Left lung (tissue), 4 donors: ENCODE measurements at regions not wholly inside any gene's neighbourhood (a gene's known extent, or its start where the extent isn't known, plus 50 kb on each side); places are given as distances from the start of the nearest gene placed in this dataset.

Source experiments
- ATAC-seq: fragments of 200-7000 bp; cut with Tn5 transposase; one replicate; pipeline ENCODE4 v1.9.1; 2020; ENCODE audit warnings: moderate library complexity
- DNase-seq, 4 donors: peaks; one replicate each; pipeline ENCODE4 v3.0.0-alpha.2; 2013 to 2020
- H3K27ac ChIP-seq, 2 donors: fragments of 200-600 bp; sonication (generic) in 1 of 2; one replicate each; pipeline versions ENCODE4 v1.5.0 to v1.8.0; 2020 to 2021
- H3K27me3 ChIP-seq, 2 donors: fragments of 200-600 bp; sonication (generic) in 1 of 2; one replicate each; pipeline versions ENCODE4 v1.5.0 to v1.8.0; 2020 to 2021
- H3K36me3 ChIP-seq, 2 donors: fragments of 200-600 bp; sonication (generic) in 1 of 2; one replicate each; pipeline versions ENCODE4 v1.5.0 to v1.8.0; 2020 to 2021
- H3K4me1 ChIP-seq, 2 donors: fragments of 200-600 bp; one replicate each; pipeline ENCODE4 v1.8.0; 2021
- H3K4me3 ChIP-seq, 2 donors: fragments of 200-600 bp; sonication (generic) in 1 of 2; one replicate each; pipeline versions ENCODE4 v1.5.0 to v1.8.0; 2020 to 2021; ENCODE audit warnings: mild to moderate bottlenecking in 1 of 2
- H3K9me3 ChIP-seq, 2 donors: fragments of 200-600 bp; sonication (generic) in 1 of 2; one replicate each; pipeline versions ENCODE4 v1.5.0 to v1.8.0; 2020 to 2021
- CTCF ChIP-seq, 2 donors: fragments of 200-600 bp; sonication (generic) in 1 of 2; IDR thresholded peaks; one replicate each; pipeline versions ENCODE4 v1.5.0 to v1.8.0; 2021; ENCODE audit warnings: antibody characterized with exemption in 2 of 2
- intact Hi-C, 2 donors: fragments of 100-400 bp; cut with DNase I; formaldehyde crosslinking; loops; one replicate each; pipeline versions ENCODE4 v1.11.2 to v1.14.2; 2022
- donor health status: DM: no; HTN: yes; CAD: no.
- donor health status: DM: no; HTN: no; CAD: no.

- no peak for DNase-seq
- intact Hi-C loops = no loop called here
- no peak for ATAC-seq
- H3K4me1 ChIP-seq = no peaks in the 10 kb centered on the region
- H3K9me3 ChIP-seq = no peaks in the 10 kb centered on the region
- no peak overlapping the region for H3K4me3 ChIP-seq
- H3K27ac ChIP-seq = no peak overlapping the region
- H3K27me3 ChIP-seq = peaks cover 0 to 4% of the 10 kb centered on the region in 2 donors
- no peaks in the 10 kb centered on the region for H3K36me3 ChIP-seq
- no peak for TF ChIP-seq CTCF (IDR thresholded peaks at IDR 0.05)
Observed at GRCh38 chr1:30172757-30173156, 550.6 kb downstream of the MATN1 start.

DNA sequence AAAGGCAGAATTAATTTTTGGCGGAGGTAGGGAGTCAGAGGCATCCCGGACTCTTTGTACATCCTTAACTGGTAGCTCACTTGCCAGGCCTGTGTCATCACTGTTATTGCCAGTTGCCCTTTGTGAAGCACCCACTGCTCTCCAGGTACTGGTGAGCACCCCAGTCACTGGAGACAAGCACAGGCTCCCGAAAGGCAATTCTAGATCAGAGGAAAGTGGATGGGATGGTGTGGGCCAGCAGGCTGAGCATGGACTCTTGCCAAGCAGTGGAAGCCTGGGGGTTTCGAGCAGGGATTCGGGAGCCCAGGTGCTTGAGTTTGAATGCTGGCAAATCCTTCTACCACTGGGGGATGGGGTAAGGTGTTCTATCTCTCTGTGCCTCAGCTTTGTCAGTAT is 551.1 kb downstream of the MATN1 start:
- Histone ChIP-seq H3K4me3 (no peak overlapping the region), H3K9me3 (no peaks in the 10 kb centered on the region), H3K27ac (no peak overlapping the region), H3K36me3 (no peaks in the 10 kb centered on the region), H3K4me1 (no peaks in the 10 kb centered on the region), H3K27me3 (peaks cover 0 to 7% of the 10 kb centered on the region in 2 donors)
- DNase-seq (no peak), ATAC-seq (no peak)
- intact Hi-C loops = no loop called here
- TF ChIP-seq CTCF (IDR thresholded peaks at IDR 0.05) = no peak

GRCh38 chr1:30171537-30172298 is 551.7 kb downstream of the MATN1 start:
- Histone ChIP-seq H3K36me3 (no peaks in the 10 kb centered on the region), H3K9me3 (no peaks in the 10 kb centered on the region), H3K27me3 (peaks cover 0 to 11% of the 10 kb centered on the region in 2 donors), H3K27ac (no peak overlapping the region), H3K4me1 (no peaks in the 10 kb centered on the region), H3K4me3 (no peak overlapping the region)
- TF ChIP-seq CTCF (IDR thresholded peaks at IDR 0.05) = no peak
- intact Hi-C loops = no loop called here
- no peak for ATAC-seq
- no peak for DNase-seq

GRCh38 chr1:30169269-30169668 is 554.1 kb downstream of the MATN1 start:
- ATAC-seq = no peak
- H3K4me1 ChIP-seq = no peaks in the 10 kb centered on the region
- no peak for TF ChIP-seq CTCF (IDR thresholded peaks at IDR 0.05)
- H3K36me3 ChIP-seq = no peaks in the 10 kb centered on the region
- intact Hi-C loops = no loop called here
- H3K9me3 ChIP-seq = no peaks in the 10 kb centered on the region
- peaks cover 0 to 13% of the 10 kb centered on the region in 2 donors for H3K27me3 ChIP-seq
- H3K27ac ChIP-seq = no peak overlapping the region
- no peak overlapping the region for H3K4me3 ChIP-seq
- no peak for DNase-seq

DNA sequence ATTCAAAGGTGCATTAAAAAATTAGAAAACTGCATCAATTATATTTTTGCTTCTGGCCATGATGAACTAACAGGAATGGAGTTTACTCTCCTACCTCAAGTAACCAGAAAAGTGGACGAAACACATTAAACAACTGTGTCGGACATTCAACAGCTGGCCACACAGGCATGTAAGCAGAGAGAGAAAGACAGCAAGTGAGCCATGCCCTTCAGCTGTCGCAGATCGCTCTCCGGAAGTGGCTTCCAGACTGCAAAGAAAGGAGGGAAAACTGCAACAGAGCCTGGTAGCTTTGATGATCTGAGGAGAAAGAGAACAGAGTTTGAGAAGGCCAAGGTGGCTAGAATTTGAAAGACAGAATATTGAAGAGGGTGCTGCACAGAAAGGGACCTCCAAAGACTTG is 557.2 kb downstream of the MATN1 start:
- H3K36me3 ChIP-seq = no peaks in the 10 kb centered on the region
- H3K27me3 ChIP-seq = peaks cover 0 to 24% of the 10 kb centered on the region in 2 donors
- no peak for TF ChIP-seq CTCF (IDR thresholded peaks at IDR 0.05)
- no peaks in the 10 kb centered on the region for H3K9me3 ChIP-seq
- no peak overlapping the region for H3K27ac ChIP-seq
- ATAC-seq (no peak), DNase-seq (peak in 2 of 4 donors; percentile 48 to 79)
- H3K4me1 ChIP-seq = no peaks in the 10 kb centered on the region
- H3K4me3 ChIP-seq = no peak overlapping the region
- intact Hi-C loops = no loop called here
